Inflammatory macrophage treated with lipopolysaccharide for 1 hour (primary cell): ENCODE measurements at regions not wholly inside any gene's neighbourhood (a gene's known extent, or its start where the extent isn't known, plus 50 kb on each side); places are given as distances from the start of the nearest gene placed in this dataset.
"Not testable (repeated sequence)": the region's sequence is repeated elsewhere in the genome, so short reads cannot be mapped to it uniquely, and the experiment has no call there.

Experiments used
- DNase-seq, 2 donors: peaks; one replicate each; pipeline ENCODE4 v3.0.0-alpha.2; 2020 to 2022

- not testable (repeated sequence) for DNase-seq
Observed at GRCh38 chr18:56438480-56438879, 199.9 kb downstream of the TXNL1 start.

- no peak for DNase-seq
Observed at GRCh38 chr18:56436651-56437050, 201.7 kb downstream of the TXNL1 start.

- DNase-seq = no peak
Observed at GRCh38 chr18:56433919-56434318, 204.5 kb downstream of the TXNL1 start.

- DNase-seq = no peak
Observed at GRCh38 chr18:56431551-56431950, 206.8 kb downstream of the TXNL1 start.

GRCh38 chr18:56423626-56424025 lies 214.8 kb downstream of the TXNL1 start:
- no peak for DNase-seq

GRCh38 chr18:56421647-56422046 lies 216.7 kb downstream of the TXNL1 start:
- no peak for DNase-seq

- DNase-seq = not testable (repeated sequence)
Observed at GRCh38 chr18:56420868-56421267, 217.5 kb downstream of the TXNL1 start.

- DNase-seq = no peak
Observed at GRCh38 chr18:56414357-56414756, 224.0 kb downstream of the TXNL1 start.

- DNase-seq = no peak
Observed at GRCh38 chr18:56413862-56414261, 224.5 kb downstream of the TXNL1 start.

GRCh38 chr18:56412951-56413350 lies 225.4 kb downstream of the TXNL1 start:
- peak; percentile 45 to 70 for DNase-seq

- DNase-seq = peak; percentile 47 to 62
Observed at GRCh38 chr18:56409736-56410135, 228.7 kb downstream of the TXNL1 start.

GRCh38 chr18:56407646-56408180 lies 230.7 kb downstream of the TXNL1 start:
- no peak for DNase-seq

GRCh38 chr18:56402872-56403516 lies 235.4 kb downstream of the TXNL1 start:
- peak; percentile 79 to 89 for DNase-seq

GRCh38 chr18:56393870-56394269 lies 244.5 kb downstream of the TXNL1 start:
- DNase-seq = no peak

GRCh38 chr18:56391931-56392590 lies 246.3 kb downstream of the TXNL1 start:
- DNase-seq = no peak

GRCh38 chr18:56390626-56391025 lies 247.8 kb downstream of the TXNL1 start:
- DNase-seq = no peak

- no peak for DNase-seq
Observed at GRCh38 chr18:56389190-56389589, 249.2 kb downstream of the TXNL1 start.

GRCh38 chr18:56388571-56388970 lies 249.8 kb downstream of the TXNL1 start:
- no peak for DNase-seq

GRCh38 chr18:56386856-56387255 lies 251.5 kb downstream of the TXNL1 start:
- no peak for DNase-seq

GRCh38 chr18:56383349-56383748 lies 255.0 kb downstream of the TXNL1 start:
- DNase-seq = no peak

GRCh38 chr18:56382541-56382940 lies 255.9 kb downstream of the TXNL1 start:
- DNase-seq = no peak

GRCh38 chr18:56381196-56381595 lies 257.2 kb downstream of the TXNL1 start:
- no peak for DNase-seq

- no peak for DNase-seq
Observed at GRCh38 chr18:56380685-56381084, 257.7 kb downstream of the TXNL1 start.

GRCh38 chr18:56379256-56379655 lies 259.1 kb downstream of the TXNL1 start:
- no peak for DNase-seq

GRCh38 chr18:56377231-56377630 lies 261.2 kb downstream of the TXNL1 start:
- no peak for DNase-seq
